ENCODE measurements at regions not wholly inside any gene's neighbourhood (a gene's known extent, or its start where the extent isn't known, plus 50 kb on each side); places are given as distances from the start of the nearest gene placed in this dataset.

- Histone ChIP-seq H3K27me3 (ENCODE audit: insufficient read depth, low read length) (no peaks in the 10 kb centered on the region), H3K4me2 (ENCODE audit: low read length) (no peak overlapping the region), H3K9ac (ENCODE audit: low read length) (no peak overlapping the region), H3K4me1 (ENCODE audit: control insufficient read depth in 1 of 2, insufficient read depth in 2 of 2, low read length in 2 of 2) (no peaks in the 10 kb centered on the region), H3K36me3 (ENCODE audit: control insufficient read depth in 1 of 2, insufficient read depth in 2 of 2, low read length in 2 of 2) (no peaks in the 10 kb centered on the region), H4K20me1 (ENCODE audit: insufficient read depth) (no peaks in the 10 kb centered on the region), H3K79me2 (ENCODE audit: insufficient read depth, low read length) (no peaks in the 10 kb centered on the region), H3K4me3 (replicated peaks in 1 of 2; ENCODE audit: low read depth in 1 of 2, low read length in 2 of 2) (no peak overlapping the region), H3K27ac (ENCODE audit: low read depth, low read length) (no peak overlapping the region), H3K9me3 (ENCODE audit: control insufficient read depth in 1 of 2, insufficient read depth in 1 of 2, low read depth in 1 of 2, low read length in 2 of 2) (no peaks in the 10 kb centered on the region), H2AFZ (ENCODE audit: low read depth, low read length, poor library complexity, severe bottlenecking) (no peak overlapping the region), H3K9me2 (ENCODE audit: insufficient read depth) (no peaks in the 10 kb centered on the region)
- TF ChIP-seq SRF (IDR thresholded peaks at IDR 0.05; ENCODE audit: low read depth) (no peak), RAD21 (IDR thresholded peaks at IDR 0.05; ENCODE audit: low read depth) (no peak), FOSL1 (IDR thresholded peaks at IDR 0.05; ENCODE audit: low read depth) (no peak), ZNF274 (IDR thresholded peaks at IDR 0.05; ENCODE audit: low read depth, low read length) (no peak), POLR2AphosphoS5 (IDR thresholded peaks at IDR 0.05; ENCODE audit: low read depth, low read length) (no peak), ZFX (IDR thresholded peaks at IDR 0.05) (no peak), JUND (IDR thresholded peaks at IDR 0.05) (no peak), CEBPB (IDR thresholded peaks at IDR 0.05; ENCODE audit: low read depth) (no peak), ELF1 (IDR thresholded peaks at IDR 0.05; ENCODE audit: borderline replicate concordance, low read depth) (no peak), SIN3A (IDR thresholded peaks at IDR 0.05; ENCODE audit: low read depth) (no peak), REST (IDR thresholded peaks at IDR 0.05; ENCODE audit: low read depth) (no peak)
- TF ChIP-seq, protein P1, sequence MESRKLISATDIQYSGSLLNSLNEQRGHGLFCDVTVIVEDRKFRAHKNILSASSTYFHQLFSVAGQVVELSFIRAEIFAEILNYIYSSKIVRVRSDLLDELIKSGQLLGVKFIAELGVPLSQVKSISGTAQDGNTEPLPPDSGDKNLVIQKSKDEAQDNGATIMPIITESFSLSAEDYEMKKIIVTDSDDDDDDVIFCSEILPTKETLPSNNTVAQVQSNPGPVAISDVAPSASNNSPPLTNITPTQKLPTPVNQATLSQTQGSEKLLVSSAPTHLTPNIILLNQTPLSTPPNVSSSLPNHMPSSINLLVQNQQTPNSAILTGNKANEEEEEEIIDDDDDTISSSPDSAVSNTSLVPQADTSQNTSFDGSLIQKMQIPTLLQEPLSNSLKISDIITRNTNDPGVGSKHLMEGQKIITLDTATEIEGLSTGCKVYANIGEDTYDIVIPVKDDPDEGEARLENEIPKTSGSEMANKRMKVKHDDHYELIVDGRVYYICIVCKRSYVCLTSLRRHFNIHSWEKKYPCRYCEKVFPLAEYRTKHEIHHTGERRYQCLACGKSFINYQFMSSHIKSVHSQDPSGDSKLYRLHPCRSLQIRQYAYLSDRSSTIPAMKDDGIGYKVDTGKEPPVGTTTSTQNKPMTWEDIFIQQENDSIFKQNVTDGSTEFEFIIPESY (IDR thresholded peaks at IDR 0.05; ENCODE audit: extremely low read depth, insufficient replicate concordance, low read length) = no peak
- TF ChIP-seq, protein P2, sequence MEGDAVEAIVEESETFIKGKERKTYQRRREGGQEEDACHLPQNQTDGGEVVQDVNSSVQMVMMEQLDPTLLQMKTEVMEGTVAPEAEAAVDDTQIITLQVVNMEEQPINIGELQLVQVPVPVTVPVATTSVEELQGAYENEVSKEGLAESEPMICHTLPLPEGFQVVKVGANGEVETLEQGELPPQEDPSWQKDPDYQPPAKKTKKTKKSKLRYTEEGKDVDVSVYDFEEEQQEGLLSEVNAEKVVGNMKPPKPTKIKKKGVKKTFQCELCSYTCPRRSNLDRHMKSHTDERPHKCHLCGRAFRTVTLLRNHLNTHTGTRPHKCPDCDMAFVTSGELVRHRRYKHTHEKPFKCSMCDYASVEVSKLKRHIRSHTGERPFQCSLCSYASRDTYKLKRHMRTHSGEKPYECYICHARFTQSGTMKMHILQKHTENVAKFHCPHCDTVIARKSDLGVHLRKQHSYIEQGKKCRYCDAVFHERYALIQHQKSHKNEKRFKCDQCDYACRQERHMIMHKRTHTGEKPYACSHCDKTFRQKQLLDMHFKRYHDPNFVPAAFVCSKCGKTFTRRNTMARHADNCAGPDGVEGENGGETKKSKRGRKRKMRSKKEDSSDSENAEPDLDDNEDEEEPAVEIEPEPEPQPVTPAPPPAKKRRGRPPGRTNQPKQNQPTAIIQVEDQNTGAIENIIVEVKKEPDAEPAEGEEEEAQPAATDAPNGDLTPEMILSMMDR (IDR thresholded peaks at IDR 0.05 in 2 of 3, conservative IDR thresholded peaks at IDR 0.05 in 1 of 3; ENCODE audit: borderline replicate concordance in 1 of 3, insufficient read depth in 1 of 3, low read depth in 2 of 3, low read length in 2 of 3) = no peak
- TF ChIP-seq, protein P3, sequence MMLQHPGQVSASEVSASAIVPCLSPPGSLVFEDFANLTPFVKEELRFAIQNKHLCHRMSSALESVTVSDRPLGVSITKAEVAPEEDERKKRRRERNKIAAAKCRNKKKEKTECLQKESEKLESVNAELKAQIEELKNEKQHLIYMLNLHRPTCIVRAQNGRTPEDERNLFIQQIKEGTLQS (IDR thresholded peaks at IDR 0.05) = no peak
- ChIA-PET POLR2A (no interaction called here), RAD21 (ENCODE audit: low non-redundant PET in 1 of 2, low total read pairs in 2 of 2, uncharacterized antibody in 2 of 2, unreplicated experiment in 2 of 2) (no interaction called here), CTCF (no interaction called here)
- intact Hi-C loops (cut with micrococcal nuclease) = no loop called here
- ATAC-seq (no peak), DNase-seq (ENCODE audit: low read depth, low spot score) (no peak)
- no TSS peak for BruUV-seq (replicated peaks)
These were observed 136.7 kb upstream of the NBEA start for GRCh38 chr13:34805347-34805746.
